MM.1S (cell line): ENCODE measurements at regions not wholly inside any gene's neighbourhood (a gene's known extent, or its start where the extent isn't known, plus 50 kb on each side); places are given as distances from the start of the nearest gene placed in this dataset.

ENCODE experiments used
- DNase-seq: peaks from one replicate; pipeline ENCODE4 v3.0.0-alpha.2; 2015
- H2AFZ ChIP-seq: fragments of 300-600 bp; sonication (generic); 2 replicates; pipeline ENCODE4 v1.6.0; 2016; ENCODE audit warnings: antibody characterized with exemption, low read length
- H3F3A ChIP-seq: fragments of 300-600 bp; sonication (generic); 2 replicates; pipeline ENCODE4 v1.6.1; 2016; ENCODE audit warnings: mild to moderate bottlenecking, antibody characterized with exemption, low read length, moderate library complexity, mixed read lengths; ENCODE audit not compliant: insufficient read depth
- H3K27ac ChIP-seq: fragments of 300-600 bp; sonication (generic); 2 replicates; pipeline ENCODE4 v1.5.1; 2016; ENCODE audit warnings: mild to moderate bottlenecking, low read length
- H3K27me3 ChIP-seq: fragments of 300-600 bp; sonication (generic); replicated peaks from 2 replicates; pipeline ENCODE4 v1.6.0; 2016; ENCODE audit warnings: low read length; ENCODE audit not compliant: insufficient read depth
- H3K36me3 ChIP-seq: fragments of 300-600 bp; sonication (generic); replicated peaks from 2 replicates; pipeline ENCODE4 v1.6.1; 2016; ENCODE audit warnings: mild to moderate bottlenecking, low read length, mixed read lengths; ENCODE audit not compliant: insufficient read depth
- H3K4me1 ChIP-seq: fragments of 300-600 bp; sonication (generic); 2 replicates; pipeline ENCODE4 v1.6.1; 2016; ENCODE audit warnings: low read length, mixed read lengths
- H3K4me2 ChIP-seq: fragments of 300-600 bp; sonication (generic); 2 replicates; pipeline ENCODE4 v1.6.0; 2016; ENCODE audit warnings: low read depth, low read length
- H3K4me3 ChIP-seq: fragments of 300-600 bp; sonication (generic); 2 replicates; pipeline ENCODE4 v1.5.1; 2016; ENCODE audit warnings: low read length, mixed read lengths
- H3K79me2 ChIP-seq: fragments of 300-600 bp; sonication (generic); 2 replicates; pipeline ENCODE4 v1.6.1; 2016; ENCODE audit warnings: mixed run types, low read length, mixed read lengths
- H3K9ac ChIP-seq: fragments of 300-600 bp; sonication (generic); 2 replicates; pipeline ENCODE4 v1.6.1; 2016; ENCODE audit warnings: low read length, mixed read lengths
- H3K9me2 ChIP-seq: fragments of 300-600 bp; sonication (generic); replicated peaks from 2 replicates; pipeline ENCODE4 v1.6.1; 2016; ENCODE audit warnings: mild to moderate bottlenecking, low read length, mixed read lengths; ENCODE audit not compliant: insufficient read depth
- H3K9me3 ChIP-seq: fragments of 300-600 bp; sonication (generic); replicated peaks from 2 replicates; pipeline ENCODE4 v1.6.1; 2016; ENCODE audit warnings: mild to moderate bottlenecking, low read length, mixed read lengths; ENCODE audit not compliant: insufficient read depth
- H4K20me1 ChIP-seq: fragments of 300-600 bp; sonication (generic); 2 replicates; pipeline ENCODE4 v1.6.1; 2016; ENCODE audit warnings: mild to moderate bottlenecking, low read length, moderate library complexity, mixed read lengths; ENCODE audit not compliant: insufficient read depth
- EZH2 ChIP-seq: fragments of 300-600 bp; sonication (generic); optimal IDR thresholded peaks from 2 replicates; pipeline ENCODE3; 2017; ENCODE audit warnings: low read depth, mild to moderate bottlenecking, antibody characterized with exemption, low read length, mixed read lengths
- EZH2phosphoT487 ChIP-seq: fragments of 300-600 bp; sonication (generic); IDR thresholded peaks from 2 replicates; pipeline ENCODE4 v1.6.1; 2018; ENCODE audit warnings: antibody characterized with exemption, low read length
- TF ChIP-seq, protein P1 (sequence below): fragments of 300-600 bp; sonication (generic); IDR thresholded peaks from 2 replicates; pipeline ENCODE4 v1.5.1; 2016; ENCODE audit warnings: antibody characterized with exemption, low read length, mixed read lengths

DNA sequence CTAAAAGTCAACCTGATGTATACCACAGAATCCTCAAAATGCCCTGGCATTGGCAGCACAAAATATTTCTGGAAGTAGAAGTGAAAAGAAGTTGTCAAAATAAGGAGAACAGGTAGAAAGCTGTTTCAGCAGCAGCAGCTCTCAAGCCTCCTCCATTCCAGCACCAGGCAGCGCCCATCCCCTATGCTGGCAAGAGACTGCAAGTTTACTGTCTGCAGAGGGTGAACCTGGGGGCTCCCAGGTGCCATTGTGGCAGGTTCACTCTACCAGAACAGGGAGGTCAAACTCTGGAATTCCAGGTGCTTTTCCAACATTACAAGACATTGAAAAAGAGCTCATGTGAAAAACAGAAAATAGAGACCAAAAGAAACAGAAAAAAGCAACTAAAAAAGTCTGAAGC lies 128.8 kb upstream of the CTTNBP2NL start:
- no peak for DNase-seq
- H4K20me1 ChIP-seq = no peaks in the 10 kb centered on the region
- TF ChIP-seq EZH2 (no peak), EZH2phosphoT487 (no peak)
- TF ChIP-seq, protein P1, sequence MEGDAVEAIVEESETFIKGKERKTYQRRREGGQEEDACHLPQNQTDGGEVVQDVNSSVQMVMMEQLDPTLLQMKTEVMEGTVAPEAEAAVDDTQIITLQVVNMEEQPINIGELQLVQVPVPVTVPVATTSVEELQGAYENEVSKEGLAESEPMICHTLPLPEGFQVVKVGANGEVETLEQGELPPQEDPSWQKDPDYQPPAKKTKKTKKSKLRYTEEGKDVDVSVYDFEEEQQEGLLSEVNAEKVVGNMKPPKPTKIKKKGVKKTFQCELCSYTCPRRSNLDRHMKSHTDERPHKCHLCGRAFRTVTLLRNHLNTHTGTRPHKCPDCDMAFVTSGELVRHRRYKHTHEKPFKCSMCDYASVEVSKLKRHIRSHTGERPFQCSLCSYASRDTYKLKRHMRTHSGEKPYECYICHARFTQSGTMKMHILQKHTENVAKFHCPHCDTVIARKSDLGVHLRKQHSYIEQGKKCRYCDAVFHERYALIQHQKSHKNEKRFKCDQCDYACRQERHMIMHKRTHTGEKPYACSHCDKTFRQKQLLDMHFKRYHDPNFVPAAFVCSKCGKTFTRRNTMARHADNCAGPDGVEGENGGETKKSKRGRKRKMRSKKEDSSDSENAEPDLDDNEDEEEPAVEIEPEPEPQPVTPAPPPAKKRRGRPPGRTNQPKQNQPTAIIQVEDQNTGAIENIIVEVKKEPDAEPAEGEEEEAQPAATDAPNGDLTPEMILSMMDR = no peak
- no peaks in the 10 kb centered on the region for H3K9me3 ChIP-seq
- H3K4me2 ChIP-seq = no peak overlapping the region
- H3K27ac ChIP-seq = no peak overlapping the region
- no peaks in the 10 kb centered on the region for H3K79me2 ChIP-seq
- no peak overlapping the region for H3K4me3 ChIP-seq
- H3K4me1 ChIP-seq = no peaks in the 10 kb centered on the region
- no peaks in the 10 kb centered on the region for H3K9me2 ChIP-seq
- no peaks in the 10 kb centered on the region for H3K27me3 ChIP-seq
- H3F3A ChIP-seq = no peaks in the 10 kb centered on the region
- no peaks in the 10 kb centered on the region for H3K36me3 ChIP-seq
- H3K9ac ChIP-seq = no peak overlapping the region
- no peak overlapping the region for H2AFZ ChIP-seq

DNA sequence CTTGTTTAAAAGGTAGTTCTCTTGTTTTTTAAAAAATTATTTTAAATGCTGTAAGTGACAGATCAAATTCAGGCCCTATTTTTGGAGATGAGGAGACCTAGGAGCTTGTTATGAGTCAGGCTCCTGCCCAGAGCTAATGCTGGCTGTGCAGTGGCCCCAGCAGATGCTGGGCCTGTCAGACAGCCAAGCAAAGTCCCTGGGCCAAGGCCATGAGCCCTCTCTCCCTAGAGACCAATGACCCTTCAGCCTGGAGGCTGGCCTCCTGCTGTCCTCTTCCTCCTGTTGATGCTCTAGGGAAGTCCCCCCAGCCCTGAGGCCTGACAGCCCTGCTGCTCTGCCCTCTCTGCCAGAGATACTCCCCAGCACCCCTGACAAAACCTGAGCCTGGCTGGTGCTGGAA lies 128.1 kb upstream of the CTTNBP2NL start:
- Histone ChIP-seq H3K4me1 (no peaks in the 10 kb centered on the region), H3K4me3 (no peak overlapping the region), H3K79me2 (no peaks in the 10 kb centered on the region), H3K4me2 (no peak overlapping the region), H3K36me3 (no peaks in the 10 kb centered on the region), H2AFZ (no peak overlapping the region), H3K27ac (no peak overlapping the region), H3K27me3 (no peaks in the 10 kb centered on the region), H3F3A (no peaks in the 10 kb centered on the region), H3K9ac (no peak overlapping the region), H3K9me2 (no peaks in the 10 kb centered on the region), H4K20me1 (no peaks in the 10 kb centered on the region), H3K9me3 (no peaks in the 10 kb centered on the region)
- TF ChIP-seq, protein P1 = no peak
- no peak for TF ChIP-seq EZH2phosphoT487
- no peak for TF ChIP-seq EZH2
- DNase-seq = no peak

DNA sequence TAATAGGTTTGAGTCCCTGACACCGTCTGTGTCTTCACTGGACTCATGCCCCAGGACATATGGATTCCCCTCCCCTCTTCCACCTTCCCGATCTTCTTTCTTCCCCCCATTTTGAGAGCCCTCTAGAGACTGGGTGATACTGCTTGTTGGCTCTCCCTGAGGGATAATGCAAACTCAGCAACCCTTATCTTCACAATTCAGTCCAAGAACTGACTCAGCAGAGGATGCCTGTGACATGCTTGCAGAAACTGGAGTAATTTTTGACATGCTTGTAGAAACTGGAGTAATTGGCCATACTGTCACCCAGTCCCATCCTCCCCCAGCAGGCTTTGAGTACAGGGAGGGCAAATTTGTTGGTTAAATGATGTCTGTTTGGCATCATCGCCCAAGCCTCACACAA lies 127.6 kb upstream of the CTTNBP2NL start:
- Histone ChIP-seq H3K9me3 (no peaks in the 10 kb centered on the region), H3K27ac (no peak overlapping the region), H2AFZ (no peak overlapping the region), H3K4me3 (no peak overlapping the region), H3K9me2 (no peaks in the 10 kb centered on the region), H3K79me2 (no peaks in the 10 kb centered on the region), H3K9ac (no peak overlapping the region), H4K20me1 (no peaks in the 10 kb centered on the region), H3F3A (no peaks in the 10 kb centered on the region), H3K4me1 (no peaks in the 10 kb centered on the region), H3K36me3 (no peaks in the 10 kb centered on the region), H3K4me2 (no peak overlapping the region), H3K27me3 (no peaks in the 10 kb centered on the region)
- DNase-seq = no peak
- no peak for TF ChIP-seq EZH2phosphoT487

DNA sequence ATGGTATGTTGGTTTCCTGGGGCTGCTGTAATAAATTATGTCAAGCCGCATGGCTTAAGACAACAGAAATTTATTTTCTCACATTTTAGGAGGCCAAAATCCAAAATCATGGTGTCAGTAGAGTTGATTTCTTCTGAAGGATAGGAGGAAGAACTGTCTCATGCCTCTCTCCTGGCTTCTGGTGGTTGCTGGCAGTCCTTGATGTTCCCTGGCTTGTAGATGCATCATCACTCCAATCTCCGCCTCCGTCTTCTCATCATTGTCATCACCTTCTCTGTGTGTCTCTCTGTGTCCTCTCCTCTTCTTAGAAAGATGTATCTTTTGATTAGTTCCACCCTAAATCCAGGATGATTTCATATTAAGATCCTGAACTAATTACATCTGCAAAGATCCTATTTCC lies 124.7 kb upstream of the CTTNBP2NL start:
- H3K9me3 ChIP-seq = no peaks in the 10 kb centered on the region
- no peak overlapping the region for H3K4me2 ChIP-seq
- DNase-seq = no peak
- no peaks in the 10 kb centered on the region for H3F3A ChIP-seq
- H4K20me1 ChIP-seq = no peaks in the 10 kb centered on the region
- H3K4me1 ChIP-seq = no peaks in the 10 kb centered on the region
- H3K4me3 ChIP-seq = no peak overlapping the region
- no peak overlapping the region for H3K27ac ChIP-seq
- H3K9me2 ChIP-seq = no peaks in the 10 kb centered on the region
- TF ChIP-seq, protein P1 = no peak
- no peak for TF ChIP-seq EZH2phosphoT487
- TF ChIP-seq EZH2 = no peak
- no peak overlapping the region for H2AFZ ChIP-seq
- H3K79me2 ChIP-seq = no peaks in the 10 kb centered on the region
- no peak overlapping the region for H3K9ac ChIP-seq
- no peaks in the 10 kb centered on the region for H3K27me3 ChIP-seq
- H3K36me3 ChIP-seq = no peaks in the 10 kb centered on the region
